BJ (cell line): ENCODE measurements at regions not wholly inside any gene's neighbourhood (a gene's known extent, or its start where the extent isn't known, plus 50 kb on each side); places are given as distances from the start of the nearest gene placed in this dataset.

Experiments used
- CTCF ChIA-PET: fragments of 350-600 bp; formaldehyde crosslinking; extraction: SDS; loops from one replicate; lab custom pipeline; 2021; ENCODE audit warnings: antibody characterized with exemption, inconsistent platforms; lab: Yijun Ruan, JAX
- POLR2A ChIA-PET: fragments of 300-600 bp; sonication (Branson Sonifier 250); formaldehyde crosslinking; extraction: SDS; loops from one replicate; lab custom pipeline; 2021; ENCODE audit warnings: antibody characterized with exemption; lab: Charles Lee
- DNase-seq: peaks from one replicate; pipeline ENCODE4 v3.0.0-alpha.2; 2011; ENCODE audit warnings: low read depth
- H3K27me3 ChIP-seq: 2 replicates; pipeline ENCODE4 v1.6.0; 2011; ENCODE audit warnings: low read length; ENCODE audit not compliant: control insufficient read depth, insufficient read depth
- H3K36me3 ChIP-seq: 2 replicates; pipeline ENCODE4 v1.5.1; 2011; ENCODE audit warnings: low read length; ENCODE audit not compliant: control insufficient read depth, insufficient read depth
- H3K4me3 ChIP-seq: 2 replicates; pipeline ENCODE4 v1.5.1; 2011; ENCODE audit warnings: low read depth, mild to moderate bottlenecking, control low read depth, low read length
- TF ChIP-seq, protein P1 (sequence below): IDR thresholded peaks from 2 replicates; pipeline ENCODE4 v1.5.1; 2011; ENCODE audit warnings: low read depth, mild to moderate bottlenecking, control low read depth, inconsistent platforms, low read length, moderate library complexity; ENCODE audit not compliant: insufficient read depth

DNA sequence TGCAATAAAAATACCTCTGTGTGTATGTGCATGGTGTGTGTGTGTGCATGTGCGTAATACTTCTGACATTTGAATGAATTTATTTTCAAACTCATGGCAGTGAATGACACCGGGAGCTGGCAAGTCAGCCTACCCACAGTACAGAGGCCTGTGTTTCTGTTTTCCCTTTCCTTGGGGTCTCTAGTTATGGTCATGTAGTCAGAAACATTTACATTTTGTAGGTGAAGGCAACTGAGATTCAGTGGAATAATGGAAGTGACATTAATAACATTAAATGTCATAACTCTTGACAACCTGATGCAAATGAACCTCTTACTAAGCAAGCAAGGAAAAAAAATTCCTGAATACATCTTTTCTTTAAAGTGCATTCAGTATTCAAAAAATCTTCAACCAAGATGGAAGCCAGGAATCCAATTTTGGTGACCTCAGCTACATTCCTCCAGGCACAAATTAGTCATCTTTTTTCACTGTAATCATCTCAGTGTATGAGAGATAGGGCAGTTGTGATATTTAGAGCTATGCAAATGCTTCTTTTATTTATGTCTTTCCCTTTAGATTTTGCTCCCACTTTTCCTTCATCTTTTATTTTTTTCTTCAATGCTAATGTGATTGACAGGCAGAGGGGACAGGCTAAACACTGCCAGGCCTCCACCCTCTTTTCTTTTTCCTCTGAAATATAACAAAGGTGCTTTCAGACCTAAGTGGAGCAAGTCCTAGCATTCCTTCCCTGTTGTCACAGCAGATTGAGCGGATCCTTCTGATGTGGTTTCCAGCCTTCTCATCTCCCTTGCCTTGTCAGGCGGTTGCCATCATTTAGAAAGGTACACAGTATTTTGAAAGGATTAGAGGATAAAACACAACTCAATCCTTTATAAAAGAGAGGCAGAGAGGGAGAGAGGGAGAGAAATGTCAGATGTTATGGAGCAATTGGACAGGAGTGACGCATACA, 569.8 kb upstream of the ADAMTS16 start:
- no peaks in the 10 kb centered on the region for H3K36me3 ChIP-seq
- TF ChIP-seq, protein P1, sequence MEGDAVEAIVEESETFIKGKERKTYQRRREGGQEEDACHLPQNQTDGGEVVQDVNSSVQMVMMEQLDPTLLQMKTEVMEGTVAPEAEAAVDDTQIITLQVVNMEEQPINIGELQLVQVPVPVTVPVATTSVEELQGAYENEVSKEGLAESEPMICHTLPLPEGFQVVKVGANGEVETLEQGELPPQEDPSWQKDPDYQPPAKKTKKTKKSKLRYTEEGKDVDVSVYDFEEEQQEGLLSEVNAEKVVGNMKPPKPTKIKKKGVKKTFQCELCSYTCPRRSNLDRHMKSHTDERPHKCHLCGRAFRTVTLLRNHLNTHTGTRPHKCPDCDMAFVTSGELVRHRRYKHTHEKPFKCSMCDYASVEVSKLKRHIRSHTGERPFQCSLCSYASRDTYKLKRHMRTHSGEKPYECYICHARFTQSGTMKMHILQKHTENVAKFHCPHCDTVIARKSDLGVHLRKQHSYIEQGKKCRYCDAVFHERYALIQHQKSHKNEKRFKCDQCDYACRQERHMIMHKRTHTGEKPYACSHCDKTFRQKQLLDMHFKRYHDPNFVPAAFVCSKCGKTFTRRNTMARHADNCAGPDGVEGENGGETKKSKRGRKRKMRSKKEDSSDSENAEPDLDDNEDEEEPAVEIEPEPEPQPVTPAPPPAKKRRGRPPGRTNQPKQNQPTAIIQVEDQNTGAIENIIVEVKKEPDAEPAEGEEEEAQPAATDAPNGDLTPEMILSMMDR = no peak
- ChIA-PET POLR2A (no interaction called here), CTCF (no interaction called here)
- no peaks in the 10 kb centered on the region for H3K27me3 ChIP-seq
- no peak for DNase-seq
- no peak overlapping the region for H3K4me3 ChIP-seq

DNA sequence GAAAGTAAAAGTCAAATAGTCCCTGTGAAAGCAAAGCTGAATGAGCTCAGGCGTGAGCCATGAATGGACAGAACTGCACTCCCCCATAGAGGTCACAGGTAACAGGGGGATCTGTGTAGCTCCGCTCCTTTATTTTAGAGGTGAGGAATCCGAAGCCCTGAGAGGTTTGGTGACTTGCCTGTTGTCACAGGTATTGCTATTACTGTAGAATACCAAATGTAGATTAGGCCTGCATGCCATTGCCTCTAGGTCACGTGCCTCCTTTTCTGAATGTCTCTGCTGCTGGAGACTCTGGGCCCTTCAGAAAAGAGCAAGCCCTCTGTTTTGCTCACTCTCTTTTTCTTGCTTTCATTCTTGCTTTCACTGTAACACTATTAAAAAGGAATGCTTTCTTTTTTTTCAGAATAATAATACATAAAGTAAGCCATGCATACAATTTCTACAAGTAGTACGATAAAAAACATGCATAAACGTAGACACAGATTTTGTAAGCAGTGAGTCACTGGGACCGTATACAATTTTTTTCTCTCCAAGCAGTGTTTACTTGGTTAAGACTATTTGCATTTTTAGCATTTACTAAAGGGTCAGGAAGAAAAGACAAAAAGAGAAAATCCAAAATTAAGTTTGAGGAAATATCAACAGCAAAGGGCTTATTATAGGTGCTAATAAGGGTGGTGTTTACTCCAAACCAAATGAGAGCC, 568.7 kb upstream of the ADAMTS16 start:
- POLR2A ChIA-PET = no interaction called here
- DNase-seq = no peak
- CTCF ChIA-PET = no interaction called here
- TF ChIP-seq, protein P1 = no peak
- H3K4me3 ChIP-seq = no peak overlapping the region
- no peaks in the 10 kb centered on the region for H3K27me3 ChIP-seq
- H3K36me3 ChIP-seq = no peaks in the 10 kb centered on the region

GRCh38 chr5:4572311-4573100, 567.6 kb upstream of the ADAMTS16 start:
- no peak for DNase-seq
- CTCF ChIA-PET = no interaction called here
- no peaks in the 10 kb centered on the region for H3K36me3 ChIP-seq
- POLR2A ChIA-PET = no interaction called here
- no peaks in the 10 kb centered on the region for H3K27me3 ChIP-seq
- TF ChIP-seq, protein P1 = no peak
- no peak overlapping the region for H3K4me3 ChIP-seq

GRCh38 chr5:4575608-4576007, 564.5 kb upstream of the ADAMTS16 start:
- POLR2A ChIA-PET = no interaction called here
- TF ChIP-seq, protein P1 = no peak
- H3K4me3 ChIP-seq = no peak overlapping the region
- no peaks in the 10 kb centered on the region for H3K36me3 ChIP-seq
- DNase-seq = no peak
- CTCF ChIA-PET = no interaction called here
- H3K27me3 ChIP-seq = no peaks in the 10 kb centered on the region

DNA sequence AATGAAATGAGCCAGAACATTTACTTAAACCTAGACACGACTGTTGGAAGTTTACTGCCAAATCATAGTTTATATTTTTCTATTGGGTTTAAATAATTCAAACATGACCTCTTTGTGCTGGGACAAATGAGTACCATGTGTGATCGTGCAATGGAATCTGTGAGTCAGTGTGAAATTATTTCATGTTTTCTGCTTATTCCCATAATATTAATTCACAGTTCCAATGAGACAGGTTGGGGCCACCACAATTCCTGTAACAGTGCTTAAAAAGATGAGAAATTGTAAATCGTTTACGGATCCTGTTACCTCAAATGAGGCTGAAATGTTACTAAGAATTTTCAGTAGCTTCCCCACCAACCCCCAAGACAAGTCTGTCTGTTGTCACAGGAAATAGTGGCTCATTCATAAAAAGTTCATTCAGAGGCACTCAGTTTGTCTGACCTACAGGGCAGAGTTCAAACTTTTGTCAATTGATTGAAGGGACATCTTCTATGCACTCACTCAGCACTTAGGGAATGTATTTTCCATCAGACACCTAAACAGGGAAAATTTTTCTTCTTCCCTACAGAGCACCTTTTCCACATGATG, 563.9 kb upstream of the ADAMTS16 start:
- H3K27me3 ChIP-seq = no peaks in the 10 kb centered on the region
- H3K4me3 ChIP-seq = no peak overlapping the region
- H3K36me3 ChIP-seq = no peaks in the 10 kb centered on the region
- ChIA-PET POLR2A (no interaction called here), CTCF (no interaction called here)
- no peak for DNase-seq
- TF ChIP-seq, protein P1 = no peak
